NB4 (cell line): ENCODE measurements at regions not wholly inside any gene's neighbourhood (a gene's known extent, or its start where the extent isn't known, plus 50 kb on each side); places are given as distances from the start of the nearest gene placed in this dataset.

ENCODE experiments used
- CTCF ChIP-seq: IDR thresholded peaks from one replicate; pipeline ENCODE4 v1.5.1; 2012; ENCODE audit warnings: low read depth, low read length
- MAX ChIP-seq: IDR thresholded peaks from 2 replicates; pipeline ENCODE4 v1.6.1; 2011; ENCODE audit warnings: low read depth, low read length
- MYC ChIP-seq: IDR thresholded peaks from 2 replicates; pipeline ENCODE4 v1.6.1; 2011; ENCODE audit warnings: low read depth, low read length
- POLR2A ChIP-seq: IDR thresholded peaks from 2 replicates; pipeline ENCODE4 v1.6.1; 2011; ENCODE audit warnings: mild to moderate bottlenecking; ENCODE audit not compliant: insufficient read length; ENCODE audit errors: extremely low read depth

DNA sequence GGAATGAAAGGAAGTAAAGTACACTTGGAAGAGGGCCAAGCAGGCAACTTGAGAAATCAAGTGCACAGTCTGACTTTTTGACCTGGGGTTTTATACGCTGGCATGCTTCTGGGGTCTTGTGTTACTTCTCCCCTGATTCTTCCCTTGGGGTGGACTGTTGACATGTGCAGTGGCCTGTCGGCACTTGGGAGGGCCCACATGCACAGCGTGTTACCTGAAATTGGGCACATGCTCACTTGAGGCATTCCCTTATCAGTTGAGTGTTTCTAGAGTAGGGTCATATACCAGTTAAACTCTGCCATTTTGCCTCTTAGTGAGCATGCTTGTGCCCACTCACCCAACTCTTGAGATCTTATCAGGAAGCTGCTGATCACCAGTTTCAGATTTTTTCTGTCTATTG is 329.1 kb upstream of the SOX2 start:
- TF ChIP-seq POLR2A (no peak), CTCF (no peak), MAX (no peak), MYC (no peak)
